GM19372 (cell line): ENCODE measurements at regions not wholly inside any gene's neighbourhood (a gene's known extent, or its start where the extent isn't known, plus 50 kb on each side); places are given as distances from the start of the nearest gene placed in this dataset.

Experiments used
- ATAC-seq: cut with Tn5 transposase; IDR thresholded peaks from one replicate; pipeline ENCODE4 v1.9.1; 2021; ENCODE audit warnings: mild to moderate bottlenecking, low read depth, moderate library complexity; ENCODE audit not compliant: unreplicated experiment

- ATAC-seq, result no peak
These were observed 196.4 kb upstream of the CDH20 start for GRCh38 chr18:61136711-61137251.

- no peak for ATAC-seq
These were observed 191.5 kb upstream of the CDH20 start for GRCh38 chr18:61141691-61142090.

- no peak for ATAC-seq
These were observed 184.9 kb upstream of the CDH20 start for GRCh38 chr18:61148322-61148721.

- ATAC-seq, result no peak
These were observed 183.4 kb upstream of the CDH20 start for GRCh38 chr18:61149786-61150185.

GRCh38 chr18:61153571-61153970 is 179.7 kb upstream of the CDH20 start:
- no peak for ATAC-seq

GRCh38 chr18:61154866-61155265 is 178.4 kb upstream of the CDH20 start:
- ATAC-seq, result no peak

GRCh38 chr18:61155586-61155985 is 177.6 kb upstream of the CDH20 start:
- ATAC-seq, result no peak

GRCh38 chr18:61157451-61157850 is 175.8 kb upstream of the CDH20 start:
- no peak for ATAC-seq

GRCh38 chr18:61159246-61159645 is 174.0 kb upstream of the CDH20 start:
- no peak for ATAC-seq

- no peak for ATAC-seq
These were observed 168.9 kb upstream of the CDH20 start for GRCh38 chr18:61164321-61164720.

GRCh38 chr18:61167902-61168301 is 165.3 kb upstream of the CDH20 start:
- no peak for ATAC-seq

- ATAC-seq, result no peak
These were observed 163.8 kb upstream of the CDH20 start for GRCh38 chr18:61169386-61169785.

- no peak for ATAC-seq
These were observed 160.6 kb upstream of the CDH20 start for GRCh38 chr18:61172624-61173023.

- no peak for ATAC-seq
These were observed 159.7 kb upstream of the CDH20 start for GRCh38 chr18:61173554-61173953.

GRCh38 chr18:61183798-61184197 is 149.4 kb upstream of the CDH20 start:
- ATAC-seq, result no peak

- ATAC-seq, result no peak
These were observed 145.3 kb upstream of the CDH20 start for GRCh38 chr18:61187971-61188370.

- ATAC-seq, result no peak
These were observed 143.9 kb upstream of the CDH20 start for GRCh38 chr18:61189376-61189775.

- no peak for ATAC-seq
These were observed 138.5 kb upstream of the CDH20 start for GRCh38 chr18:61194726-61195125.

GRCh38 chr18:61196750-61197149 is 136.5 kb upstream of the CDH20 start:
- ATAC-seq, result no peak

- ATAC-seq, result no peak
These were observed 134.7 kb upstream of the CDH20 start for GRCh38 chr18:61198486-61198885.

- ATAC-seq, result no peak
These were observed 133.9 kb upstream of the CDH20 start for GRCh38 chr18:61199171-61199848.

GRCh38 chr18:61201511-61201910 is 131.7 kb upstream of the CDH20 start:
- no peak for ATAC-seq

GRCh38 chr18:61203151-61203550 is 130.1 kb upstream of the CDH20 start:
- ATAC-seq, result no peak
